Omental fat pad (tissue), 3 donors: ENCODE measurements at regions not wholly inside any gene's neighbourhood (a gene's known extent, or its start where the extent isn't known, plus 50 kb on each side); places are given as distances from the start of the nearest gene placed in this dataset.

ENCODE experiments used
- ATAC-seq: fragments of 150-250 bp; one replicate; pipeline ENCODE4 v1.9.1; 2016; ENCODE audit warnings: mild to moderate bottlenecking, moderate library complexity; ENCODE audit not compliant: low FRiP score
- DNase-seq: peaks from one replicate; pipeline ENCODE4 v3.0.0-alpha.2; 2019; ENCODE audit warnings: low spot score
- TF ChIP-seq, protein P1 (sequence below), 3 donors: fragments of 450-650 bp; IDR thresholded peaks; one replicate each; pipeline ENCODE4 v1.5.1; 2016 to 2017; ENCODE audit warnings: antibody characterized with exemption in 3 of 3, mild to moderate bottlenecking in 3 of 3, moderate library complexity in 2 of 3

DNA sequence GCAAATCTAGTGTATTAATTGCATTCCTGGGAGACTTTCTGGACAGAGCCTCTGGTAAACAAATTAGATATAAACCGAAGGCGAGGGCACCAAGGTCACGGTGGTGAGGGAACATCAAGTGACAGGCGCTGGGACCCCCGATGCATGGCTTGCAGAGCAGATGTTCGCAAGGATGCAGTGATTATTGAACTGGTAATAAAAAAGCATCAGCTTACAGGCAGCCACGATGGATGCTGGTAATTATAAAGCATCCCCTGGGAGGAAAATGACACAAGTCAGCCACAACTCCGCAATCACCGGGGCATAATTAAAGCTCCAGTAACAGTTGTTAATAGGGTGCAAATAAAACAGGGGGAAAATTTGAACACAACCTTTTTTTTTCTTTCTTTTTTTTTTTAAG is 231.1 kb upstream of the DPH6 start:
- no peak for ATAC-seq
- TF ChIP-seq, protein P1, sequence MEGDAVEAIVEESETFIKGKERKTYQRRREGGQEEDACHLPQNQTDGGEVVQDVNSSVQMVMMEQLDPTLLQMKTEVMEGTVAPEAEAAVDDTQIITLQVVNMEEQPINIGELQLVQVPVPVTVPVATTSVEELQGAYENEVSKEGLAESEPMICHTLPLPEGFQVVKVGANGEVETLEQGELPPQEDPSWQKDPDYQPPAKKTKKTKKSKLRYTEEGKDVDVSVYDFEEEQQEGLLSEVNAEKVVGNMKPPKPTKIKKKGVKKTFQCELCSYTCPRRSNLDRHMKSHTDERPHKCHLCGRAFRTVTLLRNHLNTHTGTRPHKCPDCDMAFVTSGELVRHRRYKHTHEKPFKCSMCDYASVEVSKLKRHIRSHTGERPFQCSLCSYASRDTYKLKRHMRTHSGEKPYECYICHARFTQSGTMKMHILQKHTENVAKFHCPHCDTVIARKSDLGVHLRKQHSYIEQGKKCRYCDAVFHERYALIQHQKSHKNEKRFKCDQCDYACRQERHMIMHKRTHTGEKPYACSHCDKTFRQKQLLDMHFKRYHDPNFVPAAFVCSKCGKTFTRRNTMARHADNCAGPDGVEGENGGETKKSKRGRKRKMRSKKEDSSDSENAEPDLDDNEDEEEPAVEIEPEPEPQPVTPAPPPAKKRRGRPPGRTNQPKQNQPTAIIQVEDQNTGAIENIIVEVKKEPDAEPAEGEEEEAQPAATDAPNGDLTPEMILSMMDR (IDR thresholded peaks at IDR 0.05), result no peak

DNA sequence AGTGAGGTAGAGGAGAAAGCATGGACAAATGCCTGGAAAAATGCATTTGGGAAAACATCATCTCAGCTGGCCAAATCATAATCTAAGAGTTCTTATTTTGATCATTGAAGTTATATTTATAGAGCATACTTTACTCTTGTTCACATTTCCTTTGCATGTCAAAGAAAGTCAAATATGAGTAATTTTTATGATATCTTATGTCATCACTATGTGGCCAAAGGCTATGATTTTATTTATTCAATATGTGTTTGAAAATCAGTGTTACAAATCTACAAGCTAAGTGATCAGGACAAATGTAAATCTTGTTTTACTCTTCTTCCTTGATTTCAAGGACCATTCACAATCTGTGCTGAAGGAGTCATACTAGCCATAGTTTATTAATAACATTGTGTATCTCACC is 237.2 kb upstream of the DPH6 start:
- DNase-seq (no peak), ATAC-seq (no peak)
- TF ChIP-seq, protein P1 (IDR thresholded peaks at IDR 0.05), result no peak

More for the DNA sequence above, 231.1 kb upstream of the DPH6 start:
- DNase-seq, result no peak

DNA sequence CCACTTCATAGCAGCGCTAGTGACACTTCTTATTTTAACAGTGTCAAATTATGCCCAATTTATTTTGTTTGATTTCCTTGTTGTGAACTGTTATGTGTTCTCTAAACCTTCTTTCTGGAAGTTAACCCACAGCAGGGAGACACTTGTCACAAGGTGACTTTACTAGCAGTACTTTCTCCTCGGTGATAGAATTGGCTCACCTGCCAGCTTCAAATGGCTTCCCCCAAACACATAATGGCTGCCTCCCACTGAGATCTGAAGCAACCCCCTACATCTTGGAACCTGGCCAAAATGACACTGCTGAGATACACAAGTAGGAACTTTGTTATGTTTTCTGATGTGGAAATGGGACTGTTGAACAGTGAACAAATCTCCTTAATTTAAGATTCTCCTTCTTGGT is 238.8 kb upstream of the DPH6 start:
- ATAC-seq (no peak), DNase-seq (no peak)
- TF ChIP-seq, protein P1 (IDR thresholded peaks at IDR 0.05), result no peak

DNA sequence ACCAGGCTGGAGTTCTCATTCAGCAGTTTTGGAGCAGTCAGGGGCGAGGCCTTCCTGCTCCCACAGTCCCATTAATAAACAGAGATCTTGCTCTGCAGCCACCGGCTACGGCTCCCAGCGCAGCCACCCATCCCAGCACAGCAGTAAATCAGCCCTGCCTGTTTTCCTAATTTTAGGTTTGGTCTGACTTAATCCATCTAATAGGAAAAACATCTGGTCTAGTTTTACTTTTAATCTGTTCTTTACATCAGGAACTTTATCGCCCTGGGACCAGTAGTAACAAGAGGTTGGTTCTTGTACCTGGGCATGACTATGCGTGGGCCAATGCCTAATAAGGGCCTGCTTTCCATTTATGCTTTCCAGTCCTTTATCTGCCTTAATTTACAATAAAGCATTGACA is 264.0 kb upstream of the DPH6 start:
- DNase-seq, result no peak
- no peak for ATAC-seq
- TF ChIP-seq, protein P1 (IDR thresholded peaks at IDR 0.05), result no peak

DNA sequence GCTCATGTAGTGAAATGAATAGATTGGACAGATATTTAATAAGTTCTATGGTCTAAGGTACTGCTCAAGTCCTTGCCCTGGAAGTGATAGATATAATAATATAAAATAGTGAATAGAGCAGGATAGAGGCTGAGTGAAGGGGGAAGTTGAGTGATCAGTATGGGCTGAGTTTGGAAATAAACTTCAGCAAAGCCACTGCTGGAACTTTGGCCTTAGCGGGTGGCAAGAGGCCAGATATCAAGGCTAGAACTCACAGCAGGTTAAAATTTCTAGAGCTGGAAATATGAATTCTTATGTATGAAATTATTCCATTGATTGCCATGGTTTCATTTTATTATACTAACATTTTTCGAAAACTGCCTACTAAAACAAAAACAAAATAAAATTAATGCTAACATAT is 267.6 kb upstream of the DPH6 start:
- DNase-seq (no peak), ATAC-seq (no peak)
- TF ChIP-seq, protein P1 (IDR thresholded peaks at IDR 0.05), result no peak

DNA sequence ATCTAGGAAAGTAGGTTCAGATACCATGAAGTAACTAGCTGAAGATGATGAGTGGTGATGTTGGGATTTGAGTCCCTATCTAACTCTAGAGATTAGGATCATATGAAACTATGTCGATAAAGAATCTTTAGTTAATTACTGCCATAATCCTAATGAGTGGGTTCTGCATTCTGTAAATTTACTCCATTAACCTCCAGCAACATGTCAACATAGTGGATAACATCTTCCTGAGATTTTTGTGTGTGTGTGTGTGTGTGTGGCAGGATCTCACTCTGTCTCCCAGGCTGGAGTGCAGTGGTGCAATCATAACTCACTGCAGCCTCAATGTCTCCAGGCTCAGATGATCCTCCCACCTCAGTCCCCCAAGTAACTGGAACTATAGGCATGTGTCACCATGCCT is 272.9 kb upstream of the DPH6 start:
- DNase-seq (no peak), ATAC-seq (no peak)
- TF ChIP-seq, protein P1 (IDR thresholded peaks at IDR 0.05), result no peak

DNA sequence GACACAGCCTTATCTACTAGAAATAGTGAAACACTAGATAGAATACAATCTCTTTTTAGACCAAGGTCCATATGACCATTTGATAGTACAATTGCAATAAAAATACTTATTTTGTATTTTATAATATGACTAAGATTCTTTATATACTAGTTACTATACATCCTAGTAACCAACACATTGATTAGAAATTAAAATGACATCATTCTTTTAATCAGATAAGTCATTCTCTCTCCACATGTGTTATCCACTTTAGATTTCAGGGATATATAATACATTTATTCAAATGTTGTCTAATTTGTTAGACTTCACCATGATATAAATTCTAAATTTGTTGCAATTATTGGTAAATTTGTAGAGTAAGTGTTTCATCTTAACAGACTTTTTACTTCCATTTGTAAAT is 276.2 kb upstream of the DPH6 start:
- TF ChIP-seq, protein P1 (IDR thresholded peaks at IDR 0.05), result no peak
- DNase-seq (no peak), ATAC-seq (no peak)
